ENCODE measurements at regions not wholly inside any gene's neighbourhood (a gene's known extent, or its start where the extent isn't known, plus 50 kb on each side); places are given as distances from the start of the nearest gene placed in this dataset.
A peak's percentile ranks its signal among the peaks of the same experiment; 100 is the strongest.
"Not testable (repeated sequence)": the region's sequence is repeated elsewhere in the genome, so short reads cannot be mapped to it uniquely, and the experiment has no call there.

GRCh38 chr6:105562027-105562426 lies 159.1 kb upstream of the PREP start:
- DNase-seq, result no peak

GRCh38 chr6:105561486-105561885 lies 158.6 kb upstream of the PREP start:
- peak; percentile 39 for DNase-seq

- DNase-seq, result peak; percentile 77
Observed at GRCh38 chr6:105560611-105561066, 157.8 kb upstream of the PREP start.

GRCh38 chr6:105557291-105557690 lies 154.4 kb upstream of the PREP start:
- DNase-seq, result no peak

- DNase-seq, result no peak
Observed at GRCh38 chr6:105553171-105553570, 150.3 kb upstream of the PREP start.

- DNase-seq, result no peak
Observed at GRCh38 chr6:105550955-105551620, 148.2 kb upstream of the PREP start.

GRCh38 chr6:105546754-105547153 lies 143.9 kb upstream of the PREP start:
- DNase-seq, result no peak

- DNase-seq, result peak; percentile 41
Observed at GRCh38 chr6:105545947-105546731, 143.3 kb upstream of the PREP start.

- DNase-seq, result no peak
Observed at GRCh38 chr6:105545228-105545920, 142.5 kb upstream of the PREP start.

GRCh38 chr6:105539911-105540310 lies 137.0 kb upstream of the PREP start:
- no peak for DNase-seq

GRCh38 chr6:105537981-105538578 lies 135.2 kb upstream of the PREP start:
- DNase-seq, result no peak

- no peak for DNase-seq
Observed at GRCh38 chr6:105536961-105537360, 134.1 kb upstream of the PREP start.

GRCh38 chr6:105533301-105533700 lies 130.4 kb upstream of the PREP start:
- no peak for DNase-seq

GRCh38 chr6:105526225-105526872 lies 123.5 kb upstream of the PREP start:
- DNase-seq, result no peak

GRCh38 chr6:105522626-105523322 lies 119.9 kb upstream of the PREP start:
- DNase-seq, result peak; percentile 28

- DNase-seq, result no peak
Observed at GRCh38 chr6:105519954-105520353, 117.1 kb upstream of the PREP start.

- not testable (repeated sequence) for DNase-seq
Observed at GRCh38 chr6:105518993-105519392, 116.1 kb upstream of the PREP start.

GRCh38 chr6:105515054-105515453 lies 112.2 kb upstream of the PREP start:
- DNase-seq, result no peak

- no peak for DNase-seq
Observed at GRCh38 chr6:105514306-105514705, 111.4 kb upstream of the PREP start.

GRCh38 chr6:105511639-105512038 lies 108.8 kb upstream of the PREP start:
- DNase-seq, result no peak

- no peak for DNase-seq
Observed at GRCh38 chr6:105510746-105511145, 107.9 kb upstream of the PREP start.

Measured in activated CD4-positive, alpha-beta T cell treated with anti-CD3 and anti-CD28 coated beads, Interleukin-2, Interleukin-6, amounts not matched to agents 100 ng/mL and 50 ng/mL, durations not matched to agents 16 hours and 8 hours (primary cell).